ENCODE measurements at regions not wholly inside any gene's neighbourhood (a gene's known extent, or its start where the extent isn't known, plus 50 kb on each side); places are given as distances from the start of the nearest gene placed in this dataset.
A peak's percentile ranks its signal among the peaks of the same experiment; 100 is the strongest.

DNA sequence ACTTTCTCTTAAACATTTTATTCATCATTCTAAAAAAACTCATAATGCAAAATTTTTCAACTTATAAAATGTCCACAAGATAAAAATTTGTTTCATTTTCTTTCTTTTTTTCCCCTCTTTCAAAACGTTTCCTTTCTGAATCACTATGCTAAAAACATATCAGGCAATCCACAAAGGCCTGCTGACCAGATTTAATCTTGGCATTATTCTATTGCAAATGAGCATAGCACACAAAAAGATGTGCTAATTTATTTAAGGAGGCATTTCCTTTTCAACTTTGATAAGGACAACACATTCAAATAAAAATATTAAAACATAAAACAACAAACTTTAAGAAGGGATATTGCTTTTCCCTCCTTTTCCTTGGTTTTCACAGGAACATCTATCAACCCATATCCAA lies 215.3 kb upstream of the FOXD3 start:
- ATAC-seq, result no peak
- TF ChIP-seq, protein P1, sequence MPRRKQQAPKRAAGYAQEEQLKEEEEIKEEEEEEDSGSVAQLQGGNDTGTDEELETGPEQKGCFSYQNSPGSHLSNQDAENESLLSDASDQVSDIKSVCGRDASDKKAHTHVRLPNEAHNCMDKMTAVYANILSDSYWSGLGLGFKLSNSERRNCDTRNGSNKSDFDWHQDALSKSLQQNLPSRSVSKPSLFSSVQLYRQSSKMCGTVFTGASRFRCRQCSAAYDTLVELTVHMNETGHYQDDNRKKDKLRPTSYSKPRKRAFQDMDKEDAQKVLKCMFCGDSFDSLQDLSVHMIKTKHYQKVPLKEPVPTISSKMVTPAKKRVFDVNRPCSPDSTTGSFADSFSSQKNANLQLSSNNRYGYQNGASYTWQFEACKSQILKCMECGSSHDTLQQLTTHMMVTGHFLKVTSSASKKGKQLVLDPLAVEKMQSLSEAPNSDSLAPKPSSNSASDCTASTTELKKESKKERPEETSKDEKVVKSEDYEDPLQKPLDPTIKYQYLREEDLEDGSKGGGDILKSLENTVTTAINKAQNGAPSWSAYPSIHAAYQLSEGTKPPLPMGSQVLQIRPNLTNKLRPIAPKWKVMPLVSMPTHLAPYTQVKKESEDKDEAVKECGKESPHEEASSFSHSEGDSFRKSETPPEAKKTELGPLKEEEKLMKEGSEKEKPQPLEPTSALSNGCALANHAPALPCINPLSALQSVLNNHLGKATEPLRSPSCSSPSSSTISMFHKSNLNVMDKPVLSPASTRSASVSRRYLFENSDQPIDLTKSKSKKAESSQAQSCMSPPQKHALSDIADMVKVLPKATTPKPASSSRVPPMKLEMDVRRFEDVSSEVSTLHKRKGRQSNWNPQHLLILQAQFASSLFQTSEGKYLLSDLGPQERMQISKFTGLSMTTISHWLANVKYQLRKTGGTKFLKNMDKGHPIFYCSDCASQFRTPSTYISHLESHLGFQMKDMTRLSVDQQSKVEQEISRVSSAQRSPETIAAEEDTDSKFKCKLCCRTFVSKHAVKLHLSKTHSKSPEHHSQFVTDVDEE (CRISPR knock-in tag; IDR thresholded peaks at IDR 0.05), result no peak
- TF ChIP-seq, protein P2, sequence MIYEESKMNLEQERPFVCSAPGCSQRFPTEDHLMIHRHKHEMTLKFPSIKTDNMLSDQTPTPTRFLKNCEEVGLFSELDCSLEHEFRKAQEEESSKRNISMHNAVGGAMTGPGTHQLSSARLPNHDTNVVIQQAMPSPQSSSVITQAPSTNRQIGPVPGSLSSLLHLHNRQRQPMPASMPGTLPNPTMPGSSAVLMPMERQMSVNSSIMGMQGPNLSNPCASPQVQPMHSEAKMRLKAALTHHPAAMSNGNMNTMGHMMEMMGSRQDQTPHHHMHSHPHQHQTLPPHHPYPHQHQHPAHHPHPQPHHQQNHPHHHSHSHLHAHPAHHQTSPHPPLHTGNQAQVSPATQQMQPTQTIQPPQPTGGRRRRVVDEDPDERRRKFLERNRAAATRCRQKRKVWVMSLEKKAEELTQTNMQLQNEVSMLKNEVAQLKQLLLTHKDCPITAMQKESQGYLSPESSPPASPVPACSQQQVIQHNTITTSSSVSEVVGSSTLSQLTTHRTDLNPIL (CRISPR knock-in tag; IDR thresholded peaks at IDR 0.05; ENCODE audit: low read depth), result no peak
- TF ChIP-seq ARNTL (CRISPR knock-in tag; IDR thresholded peaks at IDR 0.05; ENCODE audit: borderline replicate concordance, low read depth), result no peak
- TF ChIP-seq TOX (CRISPR knock-in tag; IDR thresholded peaks at IDR 0.05; ENCODE audit: borderline replicate concordance), result no peak
- no peak for TF ChIP-seq ZFP3 (CRISPR knock-in tag; IDR thresholded peaks at IDR 0.05)
- TF ChIP-seq ZC3H10 (CRISPR knock-in tag; IDR thresholded peaks at IDR 0.05), result no peak
- TF ChIP-seq PPARA (CRISPR knock-in tag; IDR thresholded peaks at IDR 0.05; ENCODE audit: borderline replicate concordance), result no peak

DNA sequence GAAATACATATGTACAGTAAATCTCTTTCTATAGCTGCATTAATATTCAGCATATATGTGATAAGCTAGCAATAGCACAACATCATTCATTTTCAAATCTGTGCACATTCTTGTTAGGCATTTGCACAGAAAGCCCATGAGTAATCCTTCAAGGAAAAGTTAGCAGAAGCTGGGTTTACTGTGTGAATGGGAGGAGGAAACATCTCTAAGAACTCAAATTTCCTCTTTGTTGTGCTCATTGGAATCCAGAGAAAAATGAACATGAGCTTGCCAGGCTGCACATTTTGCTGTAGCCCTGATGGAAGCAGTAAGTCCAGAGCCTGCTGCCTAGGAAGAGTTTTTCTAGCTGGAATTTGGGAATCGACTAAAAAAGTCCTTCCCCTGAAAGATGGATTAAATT lies 214.2 kb upstream of the FOXD3 start:
- TF ChIP-seq ZNF70 (CRISPR knock-in tag; IDR thresholded peaks at IDR 0.05), result no peak
- TF ChIP-seq PPARA (CRISPR knock-in tag; IDR thresholded peaks at IDR 0.05; ENCODE audit: borderline replicate concordance), result no peak
- no peak for TF ChIP-seq OSR1 (CRISPR knock-in tag; IDR thresholded peaks at IDR 0.05)
- TF ChIP-seq, protein P3, sequence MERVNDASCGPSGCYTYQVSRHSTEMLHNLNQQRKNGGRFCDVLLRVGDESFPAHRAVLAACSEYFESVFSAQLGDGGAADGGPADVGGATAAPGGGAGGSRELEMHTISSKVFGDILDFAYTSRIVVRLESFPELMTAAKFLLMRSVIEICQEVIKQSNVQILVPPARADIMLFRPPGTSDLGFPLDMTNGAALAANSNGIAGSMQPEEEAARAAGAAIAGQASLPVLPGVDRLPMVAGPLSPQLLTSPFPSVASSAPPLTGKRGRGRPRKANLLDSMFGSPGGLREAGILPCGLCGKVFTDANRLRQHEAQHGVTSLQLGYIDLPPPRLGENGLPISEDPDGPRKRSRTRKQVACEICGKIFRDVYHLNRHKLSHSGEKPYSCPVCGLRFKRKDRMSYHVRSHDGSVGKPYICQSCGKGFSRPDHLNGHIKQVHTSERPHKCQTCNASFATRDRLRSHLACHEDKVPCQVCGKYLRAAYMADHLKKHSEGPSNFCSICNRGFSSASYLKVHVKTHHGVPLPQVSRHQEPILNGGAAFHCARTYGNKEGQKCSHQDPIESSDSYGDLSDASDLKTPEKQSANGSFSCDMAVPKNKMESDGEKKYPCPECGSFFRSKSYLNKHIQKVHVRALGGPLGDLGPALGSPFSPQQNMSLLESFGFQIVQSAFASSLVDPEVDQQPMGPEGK (CRISPR knock-in tag; IDR thresholded peaks at IDR 0.05; ENCODE audit: borderline replicate concordance), result no peak
- TF ChIP-seq ZC3H10 (CRISPR knock-in tag; IDR thresholded peaks at IDR 0.05), result no peak
- TF ChIP-seq ZNF8 (CRISPR knock-in tag; IDR thresholded peaks at IDR 0.05), result no peak
- TF ChIP-seq, protein P1 (CRISPR knock-in tag; IDR thresholded peaks at IDR 0.05), result no peak
- no peak for TF ChIP-seq GLIS3 (CRISPR knock-in tag; IDR thresholded peaks at IDR 0.05)
- TF ChIP-seq, protein P2 (CRISPR knock-in tag; IDR thresholded peaks at IDR 0.05; ENCODE audit: low read depth), result no peak
- no peak for TF ChIP-seq ESRRG (CRISPR knock-in tag; IDR thresholded peaks at IDR 0.05)
- peak; percentile 68 for ATAC-seq

DNA sequence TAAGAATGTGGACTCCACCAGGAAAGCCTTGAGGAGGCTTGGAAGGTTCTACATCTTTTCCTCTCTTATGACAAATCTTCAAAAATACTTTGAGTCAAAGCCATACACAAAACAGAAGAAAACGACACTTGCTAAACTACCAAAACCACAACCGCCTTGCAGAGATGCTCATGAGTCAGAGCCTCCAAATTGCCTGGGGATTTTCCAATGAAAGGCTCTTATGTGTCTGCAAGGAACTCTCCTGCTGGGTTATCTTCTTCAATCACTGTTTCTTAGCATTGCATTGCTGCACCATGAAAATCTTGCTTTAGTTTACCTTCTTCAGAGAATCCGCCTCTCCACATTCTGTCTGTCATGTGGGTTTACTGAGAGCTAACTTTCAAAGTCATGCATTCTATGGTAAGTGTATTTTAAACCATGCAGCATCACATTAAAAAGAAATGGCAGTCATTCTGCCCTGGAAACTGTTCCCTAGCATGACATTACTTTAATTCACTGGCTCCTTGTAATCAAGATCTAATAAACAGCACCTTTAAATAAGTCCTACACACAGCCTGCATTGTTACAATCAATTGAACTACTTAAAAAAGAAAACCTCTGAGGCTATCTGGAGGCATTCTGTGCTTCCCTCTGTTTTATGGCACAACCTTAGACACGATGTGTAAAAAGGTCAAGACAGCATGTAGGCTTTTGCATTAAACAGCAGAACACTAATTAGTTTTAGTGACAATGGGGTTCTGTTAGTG lies 210.0 kb upstream of the FOXD3 start:
- TF ChIP-seq ZNF565 (CRISPR knock-in tag; conservative IDR thresholded peaks at IDR 0.05; ENCODE audit: low read depth) (no peak), TCF4 (CRISPR knock-in tag; IDR thresholded peaks at IDR 0.05; ENCODE audit: borderline replicate concordance) (no peak), ZFP3 (CRISPR knock-in tag; IDR thresholded peaks at IDR 0.05) (0 out of 2 replicates have a peak, but pooled peaks have one; percentile 76), PPARA (CRISPR knock-in tag; IDR thresholded peaks at IDR 0.05; ENCODE audit: borderline replicate concordance) (no peak)
- TF ChIP-seq, protein P2 (CRISPR knock-in tag; IDR thresholded peaks at IDR 0.05; ENCODE audit: low read depth), result no peak
- peak; percentile 62; the same call in 2 of the 3 replicates for ATAC-seq
